Sigmoid colon (tissue), 3 donors: ENCODE measurements at regions not wholly inside any gene's neighbourhood (a gene's known extent, or its start where the extent isn't known, plus 50 kb on each side); places are given as distances from the start of the nearest gene placed in this dataset.

Experiments used
- CTCF ChIP-seq, 4 experiments: fragments of 450-650 bp in 3 of 4; fragments of 200-600 bp in 1 of 4; IDR thresholded peaks; one replicate each; pipeline ENCODE4 v1.5.1; 2016 to 2019; ENCODE audit warnings: antibody characterized with exemption in 4 of 4, mild to moderate bottlenecking in 3 of 4, moderate library complexity in 2 of 4
- POLR2A ChIP-seq, 2 donors: fragments of 450-650 bp; IDR thresholded peaks; one replicate each; pipeline ENCODE4 v1.6.1; 2016; ENCODE audit warnings: antibody characterized with exemption in 2 of 2, mild to moderate bottlenecking in 2 of 2, moderate library complexity in 2 of 2

- TF ChIP-seq CTCF (IDR thresholded peaks at IDR 0.05) (no peak), POLR2A (IDR thresholded peaks at IDR 0.05) (no peak)
Observed at GRCh38 chr11:11748706-11749365, 92.9 kb upstream of the USP47 start.
